Vagina (tissue), 2 donors: ENCODE measurements at regions not wholly inside any gene's neighbourhood (a gene's known extent, or its start where the extent isn't known, plus 50 kb on each side); places are given as distances from the start of the nearest gene placed in this dataset.

Experiments used
- POLR2A ChIP-seq, 2 donors: fragments of 450-650 bp; IDR thresholded peaks; one replicate each; pipeline ENCODE4 v1.6.1; 2017; ENCODE audit warnings: antibody characterized with exemption in 2 of 2, mild to moderate bottlenecking in 2 of 2, moderate library complexity in 2 of 2
- TF ChIP-seq, protein P1 (sequence below), 3 experiments: fragments of 450-650 bp in 2 of 3; fragments of 200-600 bp in 1 of 3; sonication (generic) in 1 of 3; IDR thresholded peaks; one replicate each; pipeline ENCODE4 v1.5.1; 2017 to 2019; ENCODE audit warnings: antibody characterized with exemption in 3 of 3, mild to moderate bottlenecking in 2 of 3, moderate library complexity in 2 of 3

DNA sequence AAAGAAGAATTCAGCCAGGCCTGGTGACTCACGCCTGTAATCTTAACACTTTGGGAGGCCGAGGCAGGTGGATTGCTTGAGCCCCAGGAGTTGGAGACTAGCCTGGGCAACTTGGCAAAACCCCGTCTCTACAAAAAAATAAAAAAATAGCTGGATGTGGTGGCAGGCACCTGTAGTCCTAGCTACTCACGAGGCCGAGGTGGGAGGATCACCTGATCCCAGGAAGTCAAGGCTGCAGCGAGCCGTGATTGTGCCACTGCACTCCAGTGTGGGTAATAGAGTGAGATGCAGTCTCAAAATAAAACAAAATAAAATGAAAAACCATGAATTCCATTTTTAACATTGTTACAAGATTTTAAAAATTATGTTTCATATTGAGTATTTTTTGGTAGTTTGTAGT lies 988.9 kb upstream of the ZNF722 start:
- TF ChIP-seq, protein P1, sequence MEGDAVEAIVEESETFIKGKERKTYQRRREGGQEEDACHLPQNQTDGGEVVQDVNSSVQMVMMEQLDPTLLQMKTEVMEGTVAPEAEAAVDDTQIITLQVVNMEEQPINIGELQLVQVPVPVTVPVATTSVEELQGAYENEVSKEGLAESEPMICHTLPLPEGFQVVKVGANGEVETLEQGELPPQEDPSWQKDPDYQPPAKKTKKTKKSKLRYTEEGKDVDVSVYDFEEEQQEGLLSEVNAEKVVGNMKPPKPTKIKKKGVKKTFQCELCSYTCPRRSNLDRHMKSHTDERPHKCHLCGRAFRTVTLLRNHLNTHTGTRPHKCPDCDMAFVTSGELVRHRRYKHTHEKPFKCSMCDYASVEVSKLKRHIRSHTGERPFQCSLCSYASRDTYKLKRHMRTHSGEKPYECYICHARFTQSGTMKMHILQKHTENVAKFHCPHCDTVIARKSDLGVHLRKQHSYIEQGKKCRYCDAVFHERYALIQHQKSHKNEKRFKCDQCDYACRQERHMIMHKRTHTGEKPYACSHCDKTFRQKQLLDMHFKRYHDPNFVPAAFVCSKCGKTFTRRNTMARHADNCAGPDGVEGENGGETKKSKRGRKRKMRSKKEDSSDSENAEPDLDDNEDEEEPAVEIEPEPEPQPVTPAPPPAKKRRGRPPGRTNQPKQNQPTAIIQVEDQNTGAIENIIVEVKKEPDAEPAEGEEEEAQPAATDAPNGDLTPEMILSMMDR (IDR thresholded peaks at IDR 0.05): no peak
- no peak for TF ChIP-seq POLR2A (IDR thresholded peaks at IDR 0.05)
